ENCODE measurements at regions not wholly inside any gene's neighbourhood (a gene's known extent, or its start where the extent isn't known, plus 50 kb on each side); places are given as distances from the start of the nearest gene placed in this dataset.

- POLR2A ChIA-PET = no interaction called here
- no peak for DNase-seq (ENCODE audit: low read depth, low spot score)
- H4K20me1 ChIP-seq (replicated peaks; ENCODE audit: control insufficient read depth, extremely low read depth, insufficient read depth, low read length) = no peaks in the 10 kb centered on the region
- no peak for FAIRE-seq
- H3K4me3 ChIP-seq (replicated peaks in 1 of 3; ENCODE audit: insufficient read depth in 1 of 3, low read depth in 1 of 3, low read length in 3 of 3) = no peak overlapping the region
- CTCF ChIA-PET = no interaction called here
- BruUV-seq (replicated peaks) = no TSS peak
- H3K9me3 ChIP-seq (replicated peaks; ENCODE audit: control insufficient read depth, insufficient read depth, low read length) = no peaks in the 10 kb centered on the region
- H3K27me3 ChIP-seq (ENCODE audit: control insufficient read depth in 2 of 2, insufficient read depth in 2 of 2, low read length in 2 of 2) = no peaks in the 10 kb centered on the region
- intact Hi-C loops (cut with micrococcal nuclease) (no loop called here), dilution Hi-C loops (cut with MboI; ENCODE audit: extremely low pct_ligation_motif_present, low sequenced_read_pairs) (no loop called here)
- no peak overlapping the region for H3K4me2 ChIP-seq (ENCODE audit: insufficient read depth, low read length)
- no peaks in the 10 kb centered on the region for H3K79me2 ChIP-seq (ENCODE audit: control insufficient read depth, insufficient read depth, low read length)
- no peaks in the 10 kb centered on the region for H3K4me1 ChIP-seq (ENCODE audit: control insufficient read depth, extremely low read depth, insufficient read depth, low read length)
- TF ChIP-seq MYC (IDR thresholded peaks at IDR 0.05; ENCODE audit: low read depth, low read length) (no peak), GATA2 (IDR thresholded peaks at IDR 0.05; ENCODE audit: insufficient read depth, insufficient read length, low read depth, low read length) (no peak), FOS (IDR thresholded peaks at IDR 0.05; ENCODE audit: borderline replicate concordance, insufficient read depth, low read length) (no peak), POLR2AphosphoS5 (IDR thresholded peaks at IDR 0.05; ENCODE audit: insufficient read depth, low read depth, low read length) (no peak), MAX (IDR thresholded peaks at IDR 0.05; ENCODE audit: insufficient read depth, insufficient read length) (no peak), CTCF (IDR thresholded peaks at IDR 0.05; ENCODE audit: extremely low read depth in 1 of 2, insufficient read depth in 1 of 2, low read depth in 1 of 2, low read length in 2 of 2) (no peak), EZH2 (IDR thresholded peaks at IDR 0.05; ENCODE audit: borderline replicate concordance, low read depth, low read length, severe bottlenecking) (no peak), JUN (IDR thresholded peaks at IDR 0.05; ENCODE audit: borderline replicate concordance, insufficient read depth, insufficient read length, low read depth) (no peak), POLR2A (IDR thresholded peaks at IDR 0.05; ENCODE audit: low read depth, low read length) (no peak)
- H3K9me1 ChIP-seq (replicated peaks; ENCODE audit: control insufficient read depth, extremely low read depth, insufficient read depth, low read length) = no peaks in the 10 kb centered on the region
- H3K27ac ChIP-seq (ENCODE audit: insufficient read depth, low read depth, low read length) = no peak overlapping the region
- H3K36me3 ChIP-seq (ENCODE audit: control insufficient read depth in 2 of 2, extremely low read depth in 1 of 2, insufficient read depth in 2 of 2, low read length in 2 of 2) = no peaks in the 10 kb centered on the region
- H2AFZ ChIP-seq (ENCODE audit: low read depth, low read length) = no peak overlapping the region
- no peak overlapping the region for H3K9ac ChIP-seq (replicated peaks; ENCODE audit: extremely low read depth, insufficient read depth, low read length)
These were observed 521.6 kb upstream of the ZNF337 start for GRCh38 chr20:26218301-26218700.
